Superior temporal gyrus (tissue), 1 donor: ENCODE measurements at regions not wholly inside any gene's neighbourhood (a gene's known extent, or its start where the extent isn't known, plus 50 kb on each side); places are given as distances from the start of the nearest gene placed in this dataset.
"Not testable (repeated sequence)": the region's sequence is repeated elsewhere in the genome, so short reads cannot be mapped to it uniquely, and the experiment has no call there.

Source experiments
- DNase-seq: peaks from one replicate; pipeline ENCODE4 v3.0.0-alpha.2; 2016; ENCODE audit errors: extremely low spot score

GRCh38 chr13:112145551-112146360, 78.8 kb downstream of the SOX1 start:
- no peak for DNase-seq

GRCh38 chr13:112150352-112150751, 83.4 kb downstream of the SOX1 start:
- DNase-seq = no peak

DNA sequence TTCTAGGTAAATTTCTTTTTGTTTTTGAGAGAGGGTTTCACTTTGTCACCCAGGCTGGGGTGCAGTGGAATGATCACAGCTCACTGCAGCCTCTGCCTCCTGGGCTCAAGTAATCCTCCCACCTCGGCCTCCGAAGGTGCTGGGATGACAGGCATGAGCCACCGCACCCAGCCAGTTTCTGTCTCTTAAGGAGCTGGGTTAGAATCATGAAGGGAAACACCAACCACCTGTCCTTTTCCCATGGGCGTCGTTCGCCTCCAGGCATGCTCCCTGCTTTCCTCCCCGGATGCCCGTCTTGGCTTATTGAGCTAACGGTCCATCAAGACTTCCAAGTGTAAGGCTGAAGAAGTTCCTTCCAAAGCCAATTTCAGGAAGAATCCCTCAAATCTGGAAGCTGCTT, 85.9 kb downstream of the SOX1 start:
- DNase-seq = no peak

DNA sequence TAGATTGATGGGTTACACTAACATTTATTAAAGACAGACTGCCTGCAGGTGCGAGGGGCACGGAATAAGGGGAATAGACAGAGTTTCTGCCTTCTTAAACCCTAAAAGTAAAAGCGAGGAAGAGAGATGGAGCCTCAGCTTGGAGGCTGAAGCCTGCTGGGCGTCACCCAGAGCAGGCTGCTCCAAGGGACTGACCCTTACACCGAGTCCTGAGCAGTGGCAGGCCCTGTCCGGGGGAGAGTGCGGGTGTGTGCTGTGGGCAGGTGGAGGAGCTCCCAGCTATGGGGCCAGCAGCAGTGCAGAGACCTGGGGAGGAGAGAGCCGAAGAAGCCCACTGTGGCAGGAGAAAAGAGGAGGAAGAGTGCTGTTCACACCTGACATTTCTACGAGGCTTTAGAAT, 86.4 kb downstream of the SOX1 start:
- no peak for DNase-seq

DNA sequence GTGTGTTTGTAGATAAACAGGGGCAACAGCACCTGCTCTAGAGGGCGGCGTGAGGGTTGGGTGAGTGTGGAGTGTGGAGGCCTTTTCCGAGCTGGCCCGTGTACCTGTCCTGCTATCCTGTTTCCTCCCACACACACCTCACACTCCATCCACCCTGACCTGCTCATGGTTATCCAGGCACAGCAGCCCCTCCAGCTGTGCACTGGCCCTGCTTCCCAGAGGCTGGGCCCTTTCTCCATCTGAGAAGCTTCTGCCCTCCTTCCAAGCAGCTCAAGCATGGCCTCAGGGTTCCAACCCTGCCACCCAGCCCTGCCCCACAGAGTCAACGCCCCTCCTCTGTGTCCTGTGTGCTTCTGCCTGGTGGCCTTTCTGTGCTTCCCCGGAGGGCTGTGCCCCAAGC, 86.9 kb downstream of the SOX1 start:
- DNase-seq = no peak

GRCh38 chr13:112154301-112155060, 87.5 kb downstream of the SOX1 start:
- no peak for DNase-seq

- DNase-seq = no peak
Observed at GRCh38 chr13:112158961-112159360, 92.0 kb downstream of the SOX1 start.

- no peak for DNase-seq
Observed at GRCh38 chr13:112159575-112160547, 92.9 kb downstream of the SOX1 start.

DNA sequence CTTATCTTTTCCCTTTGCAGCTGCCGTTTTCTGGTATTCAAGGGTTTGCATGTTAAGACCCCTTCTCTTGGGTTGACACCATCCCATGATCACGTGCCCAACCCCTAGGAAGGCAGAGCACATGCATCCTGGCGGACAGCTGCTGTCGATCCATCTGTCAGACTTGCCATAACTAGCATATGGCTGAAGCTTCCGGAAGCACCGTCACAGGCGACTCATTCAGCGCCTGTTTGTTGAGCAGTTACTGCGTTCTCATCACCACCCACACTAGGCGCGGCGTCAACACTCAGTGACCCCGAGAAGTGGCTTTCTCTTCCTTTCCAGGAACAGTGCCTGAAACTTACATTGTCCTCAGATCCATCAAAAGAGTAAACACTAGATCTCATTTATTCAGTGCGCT, 93.6 kb downstream of the SOX1 start:
- no peak for DNase-seq

- no peak for DNase-seq
Observed at GRCh38 chr13:112161521-112162301, 94.8 kb downstream of the SOX1 start.

DNA sequence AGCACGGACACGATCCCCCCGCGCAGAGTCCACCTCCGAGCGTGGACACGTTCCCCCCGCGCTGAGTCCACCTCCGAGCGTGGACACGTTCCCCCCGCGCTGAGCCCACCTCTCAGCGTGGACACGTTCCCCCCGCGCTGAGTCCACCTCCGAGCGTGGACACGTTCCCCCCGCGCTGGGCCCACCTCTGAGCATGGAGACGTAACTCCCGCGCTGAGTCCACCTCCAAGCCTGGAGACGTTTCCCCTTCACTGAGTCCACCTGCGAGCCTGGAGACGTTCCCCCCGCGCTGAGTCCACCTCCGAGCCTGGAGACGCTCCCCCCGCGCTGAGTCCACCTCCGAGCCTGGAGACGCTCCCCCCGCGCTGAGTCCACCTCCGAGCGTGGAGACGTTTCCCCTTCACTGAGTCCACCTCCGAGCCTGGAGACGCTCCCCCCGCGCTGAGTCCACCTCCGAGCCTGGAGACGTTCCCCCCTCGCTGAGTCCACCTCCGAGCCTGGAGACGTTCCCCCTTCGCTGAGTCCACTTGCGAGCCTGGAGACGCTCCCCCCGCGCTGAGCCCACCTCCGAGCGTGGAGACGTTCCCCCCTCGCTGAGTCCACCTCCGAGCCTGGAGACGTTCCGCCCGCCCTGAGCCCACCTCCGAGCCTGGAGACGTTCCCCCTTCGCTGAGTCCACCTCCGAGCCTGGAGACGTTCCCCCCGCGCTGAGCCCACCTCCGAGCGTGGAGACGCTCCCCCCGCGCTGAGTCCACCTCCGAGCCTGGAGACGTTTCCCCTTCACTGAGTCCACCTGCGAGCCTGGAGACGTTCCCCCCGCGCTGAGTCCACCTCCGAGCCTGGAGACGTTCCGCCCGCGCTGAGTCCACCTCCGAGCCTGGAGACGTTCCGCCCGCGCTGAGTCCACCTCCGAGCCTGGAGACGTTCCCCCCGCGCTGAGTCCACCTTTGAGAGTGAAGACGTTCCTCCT, 97.0 kb downstream of the SOX1 start:
- DNase-seq = not testable (repeated sequence)

- DNase-seq = no peak
Observed at GRCh38 chr13:112165712-112166111, 98.8 kb downstream of the SOX1 start.

GRCh38 chr13:112168761-112169160, 101.8 kb downstream of the SOX1 start:
- no peak for DNase-seq

DNA sequence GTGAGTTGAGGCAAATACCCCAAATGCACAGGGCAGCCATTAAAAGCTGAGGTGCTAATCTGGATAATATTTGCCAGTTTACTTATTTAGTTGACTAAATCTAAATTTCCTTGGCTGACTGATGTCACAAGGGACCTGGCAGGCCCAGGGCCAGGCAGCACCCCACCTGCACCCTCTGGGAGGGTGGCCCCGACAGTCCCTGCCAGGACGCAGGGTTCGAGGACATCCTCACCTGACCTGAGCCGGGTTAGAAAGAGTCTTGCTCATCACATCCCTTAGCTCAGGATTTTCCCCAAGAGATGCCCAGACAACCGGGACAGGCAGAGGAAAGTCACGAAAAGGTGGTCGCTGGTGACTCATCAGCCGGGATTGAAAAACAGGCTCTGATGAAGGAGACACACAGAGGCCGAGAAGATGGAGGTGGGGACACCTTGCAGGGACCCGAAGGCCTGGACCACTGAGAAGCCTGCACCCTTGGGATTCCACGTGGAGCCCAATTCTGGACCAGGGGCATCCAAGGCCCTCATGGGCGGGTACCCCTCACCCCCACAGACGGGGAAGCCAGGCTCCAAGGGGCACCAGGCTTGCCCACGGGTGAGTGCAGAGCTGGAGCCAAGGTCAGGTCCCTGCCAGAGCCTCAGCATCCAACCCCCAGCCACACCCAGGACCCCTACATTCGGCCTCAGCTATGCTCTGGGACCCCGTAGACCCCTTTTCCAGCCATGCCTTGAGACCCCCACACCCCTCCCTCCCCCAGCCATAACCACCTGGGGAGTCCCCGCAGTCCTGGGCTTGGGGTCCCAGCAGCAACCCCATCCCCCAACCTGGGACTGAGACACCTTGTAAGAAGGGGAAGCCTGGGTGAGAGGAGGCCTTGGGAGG, 103.2 kb downstream of the SOX1 start:
- DNase-seq = no peak

DNA sequence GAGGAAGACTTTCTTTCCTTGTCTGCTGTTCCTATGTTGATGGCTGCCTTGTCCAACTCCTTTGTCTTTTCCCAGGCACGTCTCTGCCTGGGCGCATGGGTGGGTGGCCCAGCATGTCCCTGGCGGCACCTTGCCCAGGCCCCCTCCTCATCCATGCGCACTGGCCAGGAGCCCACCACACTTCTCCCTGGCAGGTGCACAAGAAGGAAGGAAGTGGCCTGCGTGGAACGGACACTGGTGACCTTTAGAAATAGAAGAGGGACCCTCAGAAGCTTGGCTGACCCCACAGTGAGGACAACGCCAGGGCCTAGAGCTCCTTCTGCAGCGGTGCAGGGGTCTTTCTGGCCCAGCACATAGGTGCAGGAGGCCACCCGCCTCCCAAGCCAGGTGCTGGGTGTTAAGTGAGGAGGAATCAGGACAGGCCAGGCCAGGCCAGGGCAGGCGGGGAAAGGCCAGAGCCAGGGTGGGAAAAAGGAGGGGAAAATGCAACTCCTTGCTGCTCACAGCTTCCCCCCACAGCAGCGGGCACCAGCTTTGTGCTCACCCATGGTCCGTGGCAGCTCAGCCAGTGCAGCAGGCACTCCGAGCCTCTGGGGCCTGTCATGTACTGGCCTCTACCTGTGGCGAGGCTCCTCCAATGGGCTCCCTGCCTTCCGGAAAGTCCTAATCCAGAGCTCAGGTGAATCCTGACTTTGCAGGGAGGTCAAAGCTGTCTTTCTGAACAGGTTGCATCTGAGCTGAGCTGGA, 104.0 kb downstream of the SOX1 start:
- no peak for DNase-seq

- DNase-seq = no peak
Observed at GRCh38 chr13:112171570-112171965, 104.6 kb downstream of the SOX1 start.

GRCh38 chr13:112172017-112172416, 105.1 kb downstream of the SOX1 start:
- DNase-seq = no peak

DNA sequence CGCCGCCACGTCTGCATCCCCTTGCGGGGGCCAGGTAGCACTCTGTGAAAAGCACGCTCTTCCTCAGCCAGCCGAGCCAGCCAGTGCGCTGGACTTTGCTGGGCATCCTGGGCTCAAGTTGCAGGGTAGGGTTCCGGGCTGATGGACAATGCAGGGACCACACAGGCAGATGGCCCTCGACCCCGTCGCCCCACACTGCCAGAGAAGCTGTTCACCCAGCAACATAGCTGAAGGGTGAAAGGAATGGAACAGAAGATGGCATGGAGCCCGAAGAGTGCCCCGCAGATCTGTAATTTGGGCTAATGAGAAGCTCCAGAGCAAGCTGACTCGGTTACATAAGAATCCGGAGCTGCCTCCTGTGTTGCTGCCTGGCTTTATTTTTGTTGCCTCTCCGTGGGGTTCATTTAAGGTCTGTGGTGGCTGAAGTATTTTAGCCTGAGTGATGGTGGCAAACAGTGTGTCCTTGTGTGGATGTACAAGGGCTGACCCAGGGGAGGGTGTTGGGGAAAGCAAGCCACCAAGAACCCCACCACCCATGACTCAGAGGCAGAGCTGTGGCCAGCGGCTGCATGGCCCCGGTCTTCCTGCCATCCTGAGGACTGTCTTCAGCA, 105.8 kb downstream of the SOX1 start:
- DNase-seq = peak; percentile 22
